HG03139 (cell line): ENCODE measurements at regions not wholly inside any gene's neighbourhood (a gene's known extent, or its start where the extent isn't known, plus 50 kb on each side); places are given as distances from the start of the nearest gene placed in this dataset.
"Not testable (repeated sequence)": the region's sequence is repeated elsewhere in the genome, so short reads cannot be mapped to it uniquely, and the experiment has no call there.

Source experiments
- ATAC-seq: cut with Tn5 transposase; IDR thresholded peaks from one replicate; pipeline ENCODE4 v1.9.1; 2021; ENCODE audit not compliant: unreplicated experiment

DNA sequence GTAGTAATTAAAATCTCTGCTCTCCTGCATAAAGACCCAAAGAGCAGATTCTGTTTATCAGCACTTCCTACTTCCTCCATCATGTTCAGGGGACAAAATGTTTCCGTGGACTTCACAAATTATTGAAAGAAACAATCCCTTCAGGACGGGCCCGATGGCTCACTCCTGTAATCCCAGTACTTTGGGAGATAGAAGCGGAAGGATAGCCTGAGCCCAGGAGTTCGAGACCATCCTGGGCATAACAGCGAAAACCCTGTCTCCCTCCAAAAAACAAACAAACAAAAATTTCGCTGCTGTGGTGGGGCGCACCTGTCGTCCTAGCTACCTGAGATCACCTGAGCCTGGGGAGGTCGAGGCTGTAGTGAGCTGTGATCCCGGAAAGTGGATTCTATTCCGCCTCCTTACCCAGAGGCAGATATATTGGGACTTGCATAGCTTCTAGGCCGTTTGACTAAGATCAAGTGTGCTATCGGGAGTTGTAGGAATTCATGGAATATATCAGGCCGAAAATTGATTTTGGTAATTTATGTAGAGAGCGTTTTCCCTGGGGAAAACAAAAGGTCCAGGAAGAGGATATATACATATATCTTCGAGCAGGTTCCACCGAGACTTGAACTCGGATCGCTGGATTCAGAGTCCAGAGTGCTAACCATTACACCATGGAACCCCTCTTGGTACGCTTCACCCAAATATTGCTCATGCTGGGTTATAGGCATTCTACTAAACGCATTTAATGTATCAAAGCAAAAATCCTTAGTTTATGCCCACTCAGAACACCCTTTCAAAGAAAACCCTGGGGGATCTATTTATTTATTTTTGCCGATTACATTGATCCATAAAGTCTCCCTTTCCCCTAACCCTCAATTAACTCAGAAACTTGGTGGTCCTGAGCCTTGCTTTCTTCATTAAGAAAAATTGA is 74.5 kb upstream of the ZNF184 start:
- ATAC-seq, result no peak

DNA sequence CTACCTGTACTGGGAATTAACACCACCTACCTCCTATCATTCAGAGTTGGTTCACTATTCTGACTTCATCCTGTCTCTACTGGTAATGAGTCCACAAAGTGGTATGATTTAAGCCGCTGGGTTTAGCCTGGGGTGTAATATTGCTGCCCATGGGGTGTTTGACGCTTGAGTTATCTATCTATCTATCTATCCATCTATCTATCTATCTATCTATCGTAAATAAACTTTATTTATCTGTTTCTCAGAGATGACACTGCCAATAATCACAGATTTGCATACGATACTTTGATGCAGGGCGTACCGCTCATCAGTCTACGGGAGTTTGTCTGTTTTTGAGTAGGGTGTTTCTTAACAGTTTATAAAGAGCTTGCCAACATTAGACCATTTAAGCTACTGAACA is 73.6 kb upstream of the ZNF184 start:
- no peak for ATAC-seq

DNA sequence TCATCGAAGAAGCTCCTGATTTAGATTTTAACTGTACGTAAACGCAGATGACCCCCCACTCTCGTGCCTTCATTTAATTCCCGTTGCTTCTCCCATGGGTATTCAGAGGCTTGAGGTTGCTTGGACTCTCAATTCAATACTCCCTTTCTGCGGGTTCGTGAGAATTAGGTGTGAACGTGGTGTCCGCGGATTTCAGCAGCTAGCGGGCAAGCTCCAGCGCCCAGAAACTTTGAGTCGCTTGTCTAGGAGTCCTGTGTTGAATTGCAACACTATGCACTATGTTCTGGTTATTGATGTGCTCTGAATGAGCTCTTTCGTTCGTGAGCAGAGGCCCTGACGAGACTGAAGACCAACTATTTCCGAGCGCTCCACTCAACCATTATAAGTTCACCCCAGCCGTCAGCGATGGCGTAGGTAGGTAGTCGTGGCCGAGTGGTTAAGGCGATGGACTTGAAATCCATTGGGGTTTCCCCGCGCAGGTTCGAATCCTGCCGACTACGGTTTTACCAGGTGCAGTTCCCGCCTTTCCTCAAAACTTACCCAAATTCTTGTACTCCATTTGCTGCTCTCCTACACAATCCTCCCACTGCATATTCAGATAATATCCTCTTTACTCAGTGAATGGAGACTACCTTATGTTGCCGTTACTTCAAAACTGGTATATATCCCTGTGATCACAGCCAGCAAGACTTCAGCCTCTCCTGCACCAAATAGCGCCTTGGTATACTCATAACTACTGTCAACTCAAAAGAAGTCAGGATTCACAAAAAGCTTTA is 72.6 kb upstream of the ZNF184 start:
- ATAC-seq, result no peak

DNA sequence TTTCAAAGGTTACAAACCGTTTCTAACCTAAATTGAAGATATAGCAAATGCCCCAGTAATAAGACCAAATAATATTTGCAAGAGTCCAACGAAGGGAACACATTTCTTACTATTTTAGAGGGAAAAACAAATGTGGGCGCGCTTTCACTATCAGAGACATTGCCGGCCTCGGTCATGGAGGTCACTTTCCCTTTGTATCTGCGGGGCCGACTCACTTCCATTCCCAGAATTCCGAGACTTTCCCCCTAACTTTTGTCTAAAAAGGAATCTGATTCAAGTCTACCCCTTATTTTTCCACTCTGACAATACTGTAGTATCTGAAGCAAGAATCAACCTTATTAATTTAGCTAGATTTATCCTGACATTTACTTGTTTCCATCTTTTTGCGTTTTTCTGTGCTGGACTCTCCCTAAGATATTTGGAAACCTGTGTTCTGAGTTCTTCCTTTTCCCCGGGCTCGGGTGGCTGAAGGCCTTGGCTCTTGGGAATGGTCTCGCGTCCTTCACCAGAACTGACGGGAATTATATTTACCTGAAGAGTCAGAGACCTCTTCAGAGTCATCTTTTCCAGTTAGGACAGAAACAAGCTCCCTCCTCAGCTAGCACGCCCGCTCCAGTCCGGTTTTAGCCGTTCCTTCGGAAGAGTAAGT is 71.8 kb upstream of the ZNF184 start:
- no peak for ATAC-seq

DNA sequence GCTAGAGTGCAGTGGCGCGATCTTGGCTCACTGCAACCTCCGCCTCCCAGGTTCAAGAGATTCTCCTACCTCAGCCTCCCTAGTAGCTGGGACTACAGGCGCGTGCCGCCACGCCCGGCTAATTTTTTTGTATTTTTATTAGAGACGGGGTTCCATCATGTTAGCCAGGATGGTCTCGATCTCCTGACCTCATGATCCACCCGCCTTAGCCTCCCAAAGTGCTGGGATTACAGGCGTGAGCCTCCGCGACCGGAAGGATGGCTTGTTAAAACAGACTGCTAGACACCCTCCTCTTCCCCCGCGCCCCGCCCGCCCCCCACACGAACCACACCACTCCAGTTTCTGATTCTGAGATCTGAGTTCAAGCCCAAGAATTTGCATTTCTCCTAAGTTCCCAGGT is 71.2 kb upstream of the ZNF184 start:
- ATAC-seq, result not testable (repeated sequence)

DNA sequence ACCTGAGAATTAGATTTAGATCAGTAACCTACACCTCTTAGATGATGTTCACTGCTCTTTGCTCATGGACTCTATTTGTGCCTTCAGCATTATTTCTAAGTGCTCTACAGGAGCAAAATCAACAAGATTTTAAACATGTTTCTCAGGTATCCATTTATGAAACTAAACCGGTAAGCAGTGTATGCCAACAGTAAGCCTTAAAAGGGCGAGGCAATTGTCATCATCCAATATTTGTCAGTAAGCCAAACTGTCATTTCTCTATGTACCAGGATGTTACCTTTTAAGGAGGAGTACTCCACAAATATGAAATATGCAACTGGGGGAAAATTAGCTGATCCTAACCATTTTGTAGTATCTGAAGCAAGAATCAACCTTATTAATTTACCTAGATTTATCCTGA is 69.6 kb upstream of the ZNF184 start:
- ATAC-seq, result no peak

DNA sequence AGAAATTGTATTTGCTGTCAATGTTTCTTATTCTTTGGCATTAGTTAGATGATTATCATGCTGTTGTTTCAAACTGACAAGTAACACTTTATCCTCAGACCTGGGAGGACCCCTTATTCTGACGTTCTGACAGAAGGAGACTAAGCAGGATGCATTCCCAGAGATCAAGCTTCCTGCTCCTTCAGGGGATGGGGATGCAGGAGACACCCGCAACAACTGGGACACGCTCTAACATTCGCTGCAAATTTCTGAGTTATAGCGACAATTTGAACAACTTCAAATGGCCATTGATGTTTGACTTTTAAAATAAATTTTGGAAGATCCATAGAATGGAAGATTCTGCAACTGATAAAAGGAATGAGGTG is 69.0 kb upstream of the ZNF184 start:
- ATAC-seq, result no peak

DNA sequence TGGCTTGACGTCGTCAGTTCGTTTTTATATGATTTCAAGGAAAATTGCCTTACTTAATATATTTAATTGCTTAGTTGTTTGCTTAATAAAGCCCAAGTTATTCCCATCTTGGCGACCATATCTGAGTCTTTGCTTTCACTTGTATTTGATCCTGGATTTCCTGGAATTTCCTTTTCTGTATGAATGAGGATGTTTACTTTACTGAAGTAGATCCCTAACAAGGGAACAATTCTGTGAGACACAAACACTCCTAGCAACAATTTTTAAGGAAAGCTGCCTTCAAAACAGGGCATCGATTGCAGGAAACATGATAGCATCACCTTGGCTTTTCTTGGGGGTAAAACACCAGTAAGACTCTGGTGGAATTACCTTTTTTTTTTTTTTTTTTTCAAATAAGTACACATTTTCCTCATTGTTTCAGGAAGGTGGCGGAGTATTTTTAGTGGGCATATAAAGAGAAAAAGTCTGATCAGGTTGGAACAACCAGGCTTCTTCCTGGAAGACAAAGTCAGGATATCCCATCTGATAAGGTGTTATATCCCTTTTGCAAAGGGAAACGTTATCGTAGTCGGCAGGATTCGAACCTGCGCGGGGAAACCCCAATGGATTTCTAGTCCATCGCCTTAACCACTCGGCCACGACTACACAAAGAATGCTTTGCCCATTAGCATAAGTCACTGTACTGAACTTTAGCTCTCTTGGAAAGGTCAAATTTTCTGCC is 68.5 kb upstream of the ZNF184 start:
- no peak for ATAC-seq

DNA sequence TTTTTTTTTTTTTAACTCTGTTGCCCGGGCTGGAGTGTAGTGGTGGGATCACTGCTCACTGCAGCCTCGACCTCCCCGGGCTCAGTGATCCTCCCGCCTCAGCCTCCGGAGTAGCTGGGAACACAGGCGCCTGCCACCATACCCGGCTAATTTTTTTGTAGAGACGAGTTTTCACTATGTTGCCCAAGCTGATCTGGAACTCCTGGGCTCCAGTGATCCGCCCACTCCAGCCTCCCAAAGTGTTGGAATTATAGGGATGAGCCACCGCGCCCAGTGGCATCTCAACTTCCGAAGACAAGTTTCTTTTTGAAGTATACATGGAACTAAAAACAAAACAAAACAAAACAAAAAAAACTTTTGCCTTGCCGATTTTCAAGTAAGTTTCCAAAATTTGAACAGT is 66.6 kb upstream of the ZNF184 start:
- no peak for ATAC-seq

DNA sequence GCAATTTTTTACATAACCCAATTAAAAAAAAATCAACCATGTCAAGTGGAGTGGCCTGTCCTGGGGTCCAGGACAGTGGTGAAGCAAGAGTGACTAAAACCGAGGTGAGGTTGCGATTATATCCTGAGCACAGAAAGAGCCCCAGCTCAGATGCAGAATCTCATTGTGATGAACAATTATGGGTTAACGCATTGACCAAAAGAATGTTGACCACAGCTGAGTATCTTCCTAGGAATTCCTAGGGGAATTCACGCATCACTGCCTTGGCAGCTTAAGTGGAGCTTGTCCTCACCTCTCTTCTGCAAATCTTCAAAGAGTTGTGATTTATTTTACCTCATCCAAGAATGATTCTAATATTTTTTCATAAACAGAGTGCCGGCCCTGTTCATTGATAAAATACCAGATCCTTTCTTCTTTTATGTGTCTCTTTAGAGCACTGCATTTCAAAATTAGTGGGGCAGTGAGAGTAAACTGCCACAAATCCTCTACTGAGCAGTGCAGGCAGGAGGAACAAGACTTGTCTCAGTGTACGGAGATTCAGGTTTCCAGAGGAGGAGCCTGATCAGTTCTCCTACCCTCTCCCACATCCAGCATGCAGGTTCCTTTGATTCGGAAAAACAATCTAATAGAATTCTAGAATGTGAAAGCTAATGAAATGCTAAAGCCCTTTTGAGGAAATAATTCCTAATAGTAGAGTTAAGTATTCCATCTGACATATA is 60.1 kb upstream of the ZNF184 start:
- no peak for ATAC-seq

DNA sequence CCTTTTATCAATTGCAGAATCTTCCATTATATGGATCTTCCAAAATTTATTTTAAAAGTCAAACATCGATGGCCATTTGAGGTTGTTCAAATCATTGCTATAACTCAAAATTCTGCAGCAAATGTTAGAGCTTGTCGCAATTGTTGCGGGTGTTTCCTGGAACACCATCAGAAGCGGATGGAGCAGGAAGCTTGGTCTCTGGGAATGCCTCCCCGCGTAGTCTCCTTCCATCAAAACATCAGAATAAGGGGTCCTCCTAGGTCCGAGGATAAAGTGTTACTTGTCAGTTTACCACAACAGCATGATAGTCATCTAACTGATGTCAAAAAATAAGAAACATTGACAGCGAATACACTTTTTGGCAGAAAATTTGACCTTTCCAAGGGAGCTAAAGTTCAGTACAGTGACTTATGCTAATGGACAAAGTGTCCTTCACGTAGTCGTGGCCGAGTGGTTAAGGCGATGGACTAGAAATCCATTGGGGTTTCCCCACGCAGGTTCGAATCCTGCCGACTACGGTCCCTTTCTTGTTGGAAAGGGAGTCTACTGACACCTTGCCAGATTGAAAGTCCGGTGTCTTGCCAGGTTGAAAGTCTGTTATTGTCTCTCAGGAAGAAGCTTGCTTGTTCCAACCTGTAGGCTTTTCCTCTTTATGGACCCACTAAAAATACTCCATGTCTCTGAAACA is 59.0 kb upstream of the ZNF184 start:
- no peak for ATAC-seq

DNA sequence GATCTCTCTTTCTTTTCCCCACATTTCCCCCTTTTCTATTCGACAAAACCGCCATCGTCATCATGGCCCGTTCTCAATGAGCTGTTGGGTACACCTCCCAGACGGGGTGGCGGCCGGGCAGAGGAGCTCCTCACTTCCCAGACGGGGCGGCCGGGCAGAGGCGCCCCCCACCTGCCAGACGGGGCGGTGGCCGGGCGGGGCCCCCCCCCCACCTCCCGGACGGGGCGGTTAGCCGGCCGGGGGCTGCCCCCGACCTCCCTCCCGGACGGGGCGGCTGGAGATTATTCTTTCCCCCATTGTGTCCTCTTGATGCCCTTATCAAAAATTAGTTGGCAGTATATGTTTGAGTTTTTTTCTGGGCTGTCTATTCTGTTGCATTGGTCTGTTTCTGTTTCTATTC is 56.9 kb upstream of the ZNF184 start:
- not testable (repeated sequence) for ATAC-seq

DNA sequence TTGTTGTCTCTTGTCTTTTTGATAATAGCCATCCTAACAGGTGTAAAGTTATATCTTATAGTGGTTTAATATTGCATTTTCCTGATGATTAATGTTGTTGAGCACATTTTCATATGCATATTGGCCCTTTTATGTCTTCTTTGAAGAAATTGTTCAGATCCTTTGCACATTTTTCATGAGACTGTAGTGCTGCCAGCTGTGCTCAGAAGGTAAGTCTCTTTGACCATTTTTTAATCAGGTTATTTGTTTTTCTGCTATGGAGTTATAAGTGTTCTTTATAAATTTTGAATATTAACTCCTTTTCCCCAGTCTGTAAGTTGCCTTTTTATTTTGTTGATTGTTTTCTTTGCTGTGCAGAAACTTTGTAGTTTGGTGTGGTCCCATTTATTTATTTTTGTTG is 55.8 kb upstream of the ZNF184 start:
- ATAC-seq, result no peak
